ENCODE measurements at regions not wholly inside any gene's neighbourhood (a gene's known extent, or its start where the extent isn't known, plus 50 kb on each side); places are given as distances from the start of the nearest gene placed in this dataset.
"Not testable (repeated sequence)": the region's sequence is repeated elsewhere in the genome, so short reads cannot be mapped to it uniquely, and the experiment has no call there.

DNA sequence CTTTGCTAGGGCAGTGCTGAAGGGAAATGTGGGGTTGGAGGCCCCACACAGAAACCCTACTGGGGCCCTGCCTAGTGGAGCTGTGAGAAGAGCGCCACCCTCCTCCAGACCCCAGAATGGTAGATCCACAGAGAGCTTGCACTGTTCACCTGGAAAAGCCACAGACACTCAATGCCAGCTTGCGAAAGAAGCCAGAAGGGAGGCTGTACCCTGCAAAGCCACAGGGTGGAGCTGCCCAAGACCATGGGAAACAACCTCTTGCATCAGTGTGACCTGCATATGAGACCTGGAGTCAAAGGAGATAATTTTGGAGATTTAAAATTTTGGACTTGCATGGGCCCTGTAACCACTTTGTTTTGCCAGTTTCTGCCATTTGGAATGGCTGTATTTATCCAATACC, 615.4 kb upstream of the MIR17HG start:
- intact Hi-C loops (cut with micrococcal nuclease; ENCODE audit: unreplicated experiment) = no loop called here
- TF ChIP-seq, protein P1, sequence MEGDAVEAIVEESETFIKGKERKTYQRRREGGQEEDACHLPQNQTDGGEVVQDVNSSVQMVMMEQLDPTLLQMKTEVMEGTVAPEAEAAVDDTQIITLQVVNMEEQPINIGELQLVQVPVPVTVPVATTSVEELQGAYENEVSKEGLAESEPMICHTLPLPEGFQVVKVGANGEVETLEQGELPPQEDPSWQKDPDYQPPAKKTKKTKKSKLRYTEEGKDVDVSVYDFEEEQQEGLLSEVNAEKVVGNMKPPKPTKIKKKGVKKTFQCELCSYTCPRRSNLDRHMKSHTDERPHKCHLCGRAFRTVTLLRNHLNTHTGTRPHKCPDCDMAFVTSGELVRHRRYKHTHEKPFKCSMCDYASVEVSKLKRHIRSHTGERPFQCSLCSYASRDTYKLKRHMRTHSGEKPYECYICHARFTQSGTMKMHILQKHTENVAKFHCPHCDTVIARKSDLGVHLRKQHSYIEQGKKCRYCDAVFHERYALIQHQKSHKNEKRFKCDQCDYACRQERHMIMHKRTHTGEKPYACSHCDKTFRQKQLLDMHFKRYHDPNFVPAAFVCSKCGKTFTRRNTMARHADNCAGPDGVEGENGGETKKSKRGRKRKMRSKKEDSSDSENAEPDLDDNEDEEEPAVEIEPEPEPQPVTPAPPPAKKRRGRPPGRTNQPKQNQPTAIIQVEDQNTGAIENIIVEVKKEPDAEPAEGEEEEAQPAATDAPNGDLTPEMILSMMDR (conservative IDR thresholded peaks at IDR 0.05; ENCODE audit: low read depth, low read length) = 0 out of 2 replicates have a peak, but pooled peaks have one; percentile 21
- no peak for TF ChIP-seq EZH2 (IDR thresholded peaks at IDR 0.05; ENCODE audit: borderline replicate concordance, low read depth, low read length, poor library complexity, severe bottlenecking)
- no peaks in the 10 kb centered on the region for H3K4me1 ChIP-seq (ENCODE audit: insufficient read depth, low read length, poor library complexity, severe bottlenecking)
- no peak overlapping the region for H3K27ac ChIP-seq (ENCODE audit: low read depth, low read length, poor library complexity, severe bottlenecking)
- POLR2A ChIA-PET (ENCODE audit: low non-redundant PET) = no interaction called here
- no peaks in the 10 kb centered on the region for H3K27me3 ChIP-seq (replicated peaks; ENCODE audit: insufficient read depth, low read depth, low read length, poor library complexity)
- BruUV-seq (replicated peaks) = no TSS peak
- H3K36me3 ChIP-seq (ENCODE audit: insufficient read depth, low read length, poor library complexity, severe bottlenecking) = no peaks in the 10 kb centered on the region
- CTCF ChIA-PET = no interaction called here
- no peaks in the 10 kb centered on the region for H3K9me3 ChIP-seq (ENCODE audit: low read depth, low read length, poor library complexity, severe bottlenecking)
- no peak for DNase-seq (ENCODE audit: low spot score)
- no peak overlapping the region for H3K4me3 ChIP-seq (ENCODE audit: low read depth, low read length, poor library complexity, severe bottlenecking)

DNA sequence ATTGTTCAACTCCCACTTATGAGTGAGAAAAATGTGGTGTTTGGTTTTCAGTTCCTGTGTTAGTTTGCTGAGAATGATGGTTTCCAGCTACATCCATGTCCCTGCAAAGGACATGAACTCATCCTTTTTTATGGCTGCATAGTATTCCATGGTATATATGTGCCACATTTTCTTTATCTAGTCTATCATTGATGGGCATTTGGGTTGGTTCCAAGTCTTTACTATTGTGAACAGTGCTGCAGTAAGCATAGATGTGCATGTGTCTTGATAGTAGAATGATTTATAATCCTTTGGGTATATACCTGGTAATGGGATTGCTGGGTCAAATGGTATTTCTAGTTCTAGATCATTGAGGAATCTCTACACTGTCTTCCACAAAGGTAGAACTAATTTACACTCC, 613.0 kb upstream of the MIR17HG start:
- H3K4me1 ChIP-seq (ENCODE audit: insufficient read depth, low read length, poor library complexity, severe bottlenecking); CTCF ChIA-PET; intact Hi-C loops (cut with micrococcal nuclease; ENCODE audit: unreplicated experiment); BruUV-seq (replicated peaks); H3K9me3 ChIP-seq (ENCODE audit: low read depth, low read length, poor library complexity, severe bottlenecking); DNase-seq (ENCODE audit: low spot score); H3K27ac ChIP-seq (ENCODE audit: low read depth, low read length, poor library complexity, severe bottlenecking); H3K27me3 ChIP-seq (replicated peaks; ENCODE audit: insufficient read depth, low read depth, low read length, poor library complexity); H3K36me3 ChIP-seq (ENCODE audit: insufficient read depth, low read length, poor library complexity, severe bottlenecking); POLR2A ChIA-PET (ENCODE audit: low non-redundant PET); H3K4me3 ChIP-seq (ENCODE audit: low read depth, low read length, poor library complexity, severe bottlenecking): not testable (repeated sequence)

DNA sequence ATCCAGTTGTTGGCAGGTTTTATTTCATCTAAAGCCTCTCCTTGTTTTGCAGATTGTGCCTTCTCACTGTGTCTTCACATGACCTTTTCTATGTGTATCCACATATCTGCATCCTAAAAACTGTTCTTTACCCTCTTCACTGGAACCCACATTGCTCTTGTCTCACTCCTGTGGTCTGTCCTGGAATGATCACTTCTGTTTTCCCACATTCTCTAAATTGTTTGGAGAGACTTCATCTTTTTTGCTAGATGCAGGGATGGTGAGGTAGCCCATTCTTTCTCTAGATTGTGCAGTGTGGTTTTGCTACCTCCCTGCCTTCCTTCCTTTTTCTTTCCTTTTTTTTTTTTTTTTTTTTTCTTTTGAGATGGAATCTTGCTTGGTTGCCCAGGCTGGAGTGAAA, 608.6 kb upstream of the MIR17HG start:
- POLR2A ChIA-PET (ENCODE audit: low non-redundant PET) = no interaction called here
- CTCF ChIA-PET = no interaction called here
- H3K9me3 ChIP-seq (ENCODE audit: low read depth, low read length, poor library complexity, severe bottlenecking) = no peaks in the 10 kb centered on the region
- TF ChIP-seq, protein P1 (conservative IDR thresholded peaks at IDR 0.05; ENCODE audit: low read depth, low read length) = no peak
- no peak for TF ChIP-seq EZH2 (IDR thresholded peaks at IDR 0.05; ENCODE audit: borderline replicate concordance, low read depth, low read length, poor library complexity, severe bottlenecking)
- BruUV-seq (replicated peaks) = no TSS peak
- H3K4me3 ChIP-seq (ENCODE audit: low read depth, low read length, poor library complexity, severe bottlenecking) = no peak overlapping the region
- no peaks in the 10 kb centered on the region for H3K36me3 ChIP-seq (ENCODE audit: insufficient read depth, low read length, poor library complexity, severe bottlenecking)
- no peak overlapping the region for H3K27ac ChIP-seq (ENCODE audit: low read depth, low read length, poor library complexity, severe bottlenecking)
- no peaks in the 10 kb centered on the region for H3K4me1 ChIP-seq (ENCODE audit: insufficient read depth, low read length, poor library complexity, severe bottlenecking)
- H3K27me3 ChIP-seq (replicated peaks; ENCODE audit: insufficient read depth, low read depth, low read length, poor library complexity) = no peaks in the 10 kb centered on the region
- intact Hi-C loops (cut with micrococcal nuclease; ENCODE audit: unreplicated experiment) = no loop called here
- no peak for DNase-seq (ENCODE audit: low spot score)

DNA sequence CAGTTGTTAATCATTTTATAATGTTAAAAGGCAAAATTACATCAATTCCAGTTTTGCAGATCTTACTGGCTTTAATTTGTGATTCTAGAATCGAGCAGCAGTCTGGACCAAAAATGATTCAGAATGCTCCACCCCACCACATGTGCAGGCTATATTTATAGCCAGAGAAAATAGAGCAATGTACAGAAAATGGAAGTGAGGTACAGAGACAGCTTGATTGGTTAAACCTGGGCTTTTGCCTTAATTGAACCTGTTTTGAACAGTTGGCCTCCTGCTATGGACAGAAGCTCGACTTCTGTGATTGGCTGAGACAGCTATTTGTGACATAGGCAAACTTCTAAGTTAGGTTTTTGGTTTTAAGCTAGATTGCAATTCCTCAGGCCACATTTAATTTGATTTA, 607.4 kb upstream of the MIR17HG start:
- BruUV-seq (replicated peaks) = no TSS peak
- TF ChIP-seq, protein P1 (conservative IDR thresholded peaks at IDR 0.05; ENCODE audit: low read depth, low read length) = no peak
- TF ChIP-seq EZH2 (IDR thresholded peaks at IDR 0.05; ENCODE audit: borderline replicate concordance, low read depth, low read length, poor library complexity, severe bottlenecking) = no peak
- ChIA-PET POLR2A (ENCODE audit: low non-redundant PET) (no interaction called here), CTCF (no interaction called here)
- DNase-seq (ENCODE audit: low spot score) = no peak
- intact Hi-C loops (cut with micrococcal nuclease; ENCODE audit: unreplicated experiment) = no loop called here
- Histone ChIP-seq H3K36me3 (ENCODE audit: insufficient read depth, low read length, poor library complexity, severe bottlenecking) (no peaks in the 10 kb centered on the region), H3K27me3 (replicated peaks; ENCODE audit: insufficient read depth, low read depth, low read length, poor library complexity) (no peaks in the 10 kb centered on the region), H3K27ac (ENCODE audit: low read depth, low read length, poor library complexity, severe bottlenecking) (no peak overlapping the region), H3K4me3 (ENCODE audit: low read depth, low read length, poor library complexity, severe bottlenecking) (no peak overlapping the region), H3K9me3 (ENCODE audit: low read depth, low read length, poor library complexity, severe bottlenecking) (no peaks in the 10 kb centered on the region), H3K4me1 (ENCODE audit: insufficient read depth, low read length, poor library complexity, severe bottlenecking) (no peaks in the 10 kb centered on the region)

Data from A673 (cell line).